K562 (cell line): ENCODE measurements at regions not wholly inside any gene's neighbourhood (a gene's known extent, or its start where the extent isn't known, plus 50 kb on each side); places are given as distances from the start of the nearest gene placed in this dataset.

Source experiments
- CBX8 ChIP-seq: fragments of 200-600 bp; sonication (generic); IDR thresholded peaks from 2 replicates; pipeline ENCODE4 v1.6.1; 2012; ENCODE audit warnings: borderline replicate concordance, mixed run types, low read depth, mild to moderate bottlenecking, moderate library complexity, mixed read lengths, low read length, control low read depth, inconsistent platforms; ENCODE audit not compliant: poor library complexity, severe bottlenecking; ENCODE audit errors: extremely low read depth
- GTF2F1 ChIP-seq: IDR thresholded peaks from 2 replicates; pipeline ENCODE4 v1.6.1; 2011; ENCODE audit warnings: low read depth, low read length, improper control_type of control experiment
- HIVEP1 ChIP-seq: fragments of 250-450 bp; sonication (Bioruptor Pico); IDR thresholded peaks from 2 replicates; pipeline ENCODE4 v1.4.0; 2020; ENCODE audit warnings: mild to moderate bottlenecking
- NR2F6 ChIP-seq: fragments of 450-650 bp; formaldehyde crosslinking; IDR thresholded peaks from 2 replicates; pipeline ENCODE4 v1.4.0; 2020; ENCODE audit warnings: mild to moderate bottlenecking
- TBP ChIP-seq: optimal IDR thresholded peaks from 2 replicates; pipeline ENCODE3; 2011; ENCODE audit warnings: low read depth, low read length, improper control_type of control experiment
- ZKSCAN8 ChIP-seq: fragments of 200-800 bp; sonication (Bioruptor generic); IDR thresholded peaks from 2 replicates; pipeline ENCODE4 v1.6.1; 2016; ENCODE audit warnings: missing genetic modification characterization, missing compliant biosample characterization
- ZNF224 ChIP-seq: sonication (generic); formaldehyde crosslinking; IDR thresholded peaks from 2 replicates; pipeline ENCODE4 v1.8.0; 2022; ENCODE audit warnings: mild to moderate bottlenecking, missing genetic modification reagents
- TF ChIP-seq, protein P1 (sequence below): fragments of 450-650 bp; IDR thresholded peaks from 2 replicates; pipeline ENCODE4 v1.6.1; 2016; ENCODE audit warnings: mild to moderate bottlenecking, moderate library complexity
- TF ChIP-seq, protein P2 (sequence below), 3 experiments: fragments of 200-800 bp in 1 of 3; fragments of 250-450 bp in 1 of 3; fragments of 450-650 bp in 1 of 3; sonication (Bioruptor Pico) in 1 of 3; sonication (Bioruptor generic) in 1 of 3; formaldehyde crosslinking in 1 of 3; IDR thresholded peaks; 2 replicates each; pipeline versions ENCODE4 v1.6.1 to v1.8.0; 2016 to 2022; ENCODE audit warnings: mild to moderate bottlenecking in 2 of 3, missing genetic modification characterization in 2 of 3, missing compliant biosample characterization in 1 of 3, moderate library complexity in 1 of 3
- TF ChIP-seq, protein P3 (sequence below): fragments of 250-450 bp; sonication (Bioruptor Pico); IDR thresholded peaks from 2 replicates; pipeline ENCODE4 v1.5.0; 2021

DNA sequence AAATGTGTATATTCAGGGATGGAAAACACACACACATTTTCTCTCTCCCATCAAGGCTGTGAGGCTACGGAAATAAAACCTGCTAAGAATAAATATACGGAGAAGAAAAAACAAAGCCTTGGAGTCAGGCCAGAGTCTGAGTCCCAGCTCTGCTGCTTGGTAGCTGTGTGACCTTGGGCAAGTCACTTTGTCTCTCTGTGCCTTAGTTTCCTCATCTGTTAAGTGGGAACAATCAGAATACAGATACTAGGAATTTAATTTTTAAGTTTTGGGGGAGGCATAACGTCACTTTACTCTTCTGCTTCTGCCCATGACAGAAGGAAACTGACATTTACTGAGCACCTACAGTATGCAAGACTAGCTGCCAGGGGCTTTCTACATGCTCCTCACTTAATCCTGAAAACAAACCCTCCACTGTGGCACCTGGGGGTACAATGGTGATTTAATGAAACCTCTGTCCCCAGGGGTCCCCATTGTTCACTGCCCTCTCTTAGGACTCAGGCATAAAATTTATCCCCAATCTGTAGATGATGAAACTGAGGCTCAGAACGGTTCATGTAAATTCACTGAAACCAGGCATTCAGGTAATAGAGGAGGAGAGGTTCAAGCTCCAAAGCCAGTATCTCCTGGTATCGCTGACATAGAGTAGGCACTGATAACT is 131.9 kb upstream of the SERPIND1 start (continued):
- TF ChIP-seq, protein P1, sequence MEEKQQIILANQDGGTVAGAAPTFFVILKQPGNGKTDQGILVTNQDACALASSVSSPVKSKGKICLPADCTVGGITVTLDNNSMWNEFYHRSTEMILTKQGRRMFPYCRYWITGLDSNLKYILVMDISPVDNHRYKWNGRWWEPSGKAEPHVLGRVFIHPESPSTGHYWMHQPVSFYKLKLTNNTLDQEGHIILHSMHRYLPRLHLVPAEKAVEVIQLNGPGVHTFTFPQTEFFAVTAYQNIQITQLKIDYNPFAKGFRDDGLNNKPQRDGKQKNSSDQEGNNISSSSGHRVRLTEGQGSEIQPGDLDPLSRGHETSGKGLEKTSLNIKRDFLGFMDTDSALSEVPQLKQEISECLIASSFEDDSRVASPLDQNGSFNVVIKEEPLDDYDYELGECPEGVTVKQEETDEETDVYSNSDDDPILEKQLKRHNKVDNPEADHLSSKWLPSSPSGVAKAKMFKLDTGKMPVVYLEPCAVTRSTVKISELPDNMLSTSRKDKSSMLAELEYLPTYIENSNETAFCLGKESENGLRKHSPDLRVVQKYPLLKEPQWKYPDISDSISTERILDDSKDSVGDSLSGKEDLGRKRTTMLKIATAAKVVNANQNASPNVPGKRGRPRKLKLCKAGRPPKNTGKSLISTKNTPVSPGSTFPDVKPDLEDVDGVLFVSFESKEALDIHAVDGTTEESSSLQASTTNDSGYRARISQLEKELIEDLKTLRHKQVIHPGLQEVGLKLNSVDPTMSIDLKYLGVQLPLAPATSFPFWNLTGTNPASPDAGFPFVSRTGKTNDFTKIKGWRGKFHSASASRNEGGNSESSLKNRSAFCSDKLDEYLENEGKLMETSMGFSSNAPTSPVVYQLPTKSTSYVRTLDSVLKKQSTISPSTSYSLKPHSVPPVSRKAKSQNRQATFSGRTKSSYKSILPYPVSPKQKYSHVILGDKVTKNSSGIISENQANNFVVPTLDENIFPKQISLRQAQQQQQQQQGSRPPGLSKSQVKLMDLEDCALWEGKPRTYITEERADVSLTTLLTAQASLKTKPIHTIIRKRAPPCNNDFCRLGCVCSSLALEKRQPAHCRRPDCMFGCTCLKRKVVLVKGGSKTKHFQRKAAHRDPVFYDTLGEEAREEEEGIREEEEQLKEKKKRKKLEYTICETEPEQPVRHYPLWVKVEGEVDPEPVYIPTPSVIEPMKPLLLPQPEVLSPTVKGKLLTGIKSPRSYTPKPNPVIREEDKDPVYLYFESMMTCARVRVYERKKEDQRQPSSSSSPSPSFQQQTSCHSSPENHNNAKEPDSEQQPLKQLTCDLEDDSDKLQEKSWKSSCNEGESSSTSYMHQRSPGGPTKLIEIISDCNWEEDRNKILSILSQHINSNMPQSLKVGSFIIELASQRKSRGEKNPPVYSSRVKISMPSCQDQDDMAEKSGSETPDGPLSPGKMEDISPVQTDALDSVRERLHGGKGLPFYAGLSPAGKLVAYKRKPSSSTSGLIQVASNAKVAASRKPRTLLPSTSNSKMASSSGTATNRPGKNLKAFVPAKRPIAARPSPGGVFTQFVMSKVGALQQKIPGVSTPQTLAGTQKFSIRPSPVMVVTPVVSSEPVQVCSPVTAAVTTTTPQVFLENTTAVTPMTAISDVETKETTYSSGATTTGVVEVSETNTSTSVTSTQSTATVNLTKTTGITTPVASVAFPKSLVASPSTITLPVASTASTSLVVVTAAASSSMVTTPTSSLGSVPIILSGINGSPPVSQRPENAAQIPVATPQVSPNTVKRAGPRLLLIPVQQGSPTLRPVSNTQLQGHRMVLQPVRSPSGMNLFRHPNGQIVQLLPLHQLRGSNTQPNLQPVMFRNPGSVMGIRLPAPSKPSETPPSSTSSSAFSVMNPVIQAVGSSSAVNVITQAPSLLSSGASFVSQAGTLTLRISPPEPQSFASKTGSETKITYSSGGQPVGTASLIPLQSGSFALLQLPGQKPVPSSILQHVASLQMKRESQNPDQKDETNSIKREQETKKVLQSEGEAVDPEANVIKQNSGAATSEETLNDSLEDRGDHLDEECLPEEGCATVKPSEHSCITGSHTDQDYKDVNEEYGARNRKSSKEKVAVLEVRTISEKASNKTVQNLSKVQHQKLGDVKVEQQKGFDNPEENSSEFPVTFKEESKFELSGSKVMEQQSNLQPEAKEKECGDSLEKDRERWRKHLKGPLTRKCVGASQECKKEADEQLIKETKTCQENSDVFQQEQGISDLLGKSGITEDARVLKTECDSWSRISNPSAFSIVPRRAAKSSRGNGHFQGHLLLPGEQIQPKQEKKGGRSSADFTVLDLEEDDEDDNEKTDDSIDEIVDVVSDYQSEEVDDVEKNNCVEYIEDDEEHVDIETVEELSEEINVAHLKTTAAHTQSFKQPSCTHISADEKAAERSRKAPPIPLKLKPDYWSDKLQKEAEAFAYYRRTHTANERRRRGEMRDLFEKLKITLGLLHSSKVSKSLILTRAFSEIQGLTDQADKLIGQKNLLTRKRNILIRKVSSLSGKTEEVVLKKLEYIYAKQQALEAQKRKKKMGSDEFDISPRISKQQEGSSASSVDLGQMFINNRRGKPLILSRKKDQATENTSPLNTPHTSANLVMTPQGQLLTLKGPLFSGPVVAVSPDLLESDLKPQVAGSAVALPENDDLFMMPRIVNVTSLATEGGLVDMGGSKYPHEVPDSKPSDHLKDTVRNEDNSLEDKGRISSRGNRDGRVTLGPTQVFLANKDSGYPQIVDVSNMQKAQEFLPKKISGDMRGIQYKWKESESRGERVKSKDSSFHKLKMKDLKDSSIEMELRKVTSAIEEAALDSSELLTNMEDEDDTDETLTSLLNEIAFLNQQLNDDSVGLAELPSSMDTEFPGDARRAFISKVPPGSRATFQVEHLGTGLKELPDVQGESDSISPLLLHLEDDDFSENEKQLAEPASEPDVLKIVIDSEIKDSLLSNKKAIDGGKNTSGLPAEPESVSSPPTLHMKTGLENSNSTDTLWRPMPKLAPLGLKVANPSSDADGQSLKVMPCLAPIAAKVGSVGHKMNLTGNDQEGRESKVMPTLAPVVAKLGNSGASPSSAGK, result no peak
- TF ChIP-seq ZKSCAN8 (CRISPR knock-in tag) (peak; percentile 80; the same call in 1 of the 2 replicates), TBP (no peak), ZNF224 (CRISPR knock-in tag) (no peak), NR2F6 (CRISPR knock-in tag) (0 out of 2 replicates have a peak, but pooled peaks have one; percentile 61), GTF2F1 (no peak), CBX8 (no peak), HIVEP1 (CRISPR knock-in tag) (0 out of 2 replicates have a peak, but pooled peaks have one; percentile 54)
- TF ChIP-seq, protein P2, sequence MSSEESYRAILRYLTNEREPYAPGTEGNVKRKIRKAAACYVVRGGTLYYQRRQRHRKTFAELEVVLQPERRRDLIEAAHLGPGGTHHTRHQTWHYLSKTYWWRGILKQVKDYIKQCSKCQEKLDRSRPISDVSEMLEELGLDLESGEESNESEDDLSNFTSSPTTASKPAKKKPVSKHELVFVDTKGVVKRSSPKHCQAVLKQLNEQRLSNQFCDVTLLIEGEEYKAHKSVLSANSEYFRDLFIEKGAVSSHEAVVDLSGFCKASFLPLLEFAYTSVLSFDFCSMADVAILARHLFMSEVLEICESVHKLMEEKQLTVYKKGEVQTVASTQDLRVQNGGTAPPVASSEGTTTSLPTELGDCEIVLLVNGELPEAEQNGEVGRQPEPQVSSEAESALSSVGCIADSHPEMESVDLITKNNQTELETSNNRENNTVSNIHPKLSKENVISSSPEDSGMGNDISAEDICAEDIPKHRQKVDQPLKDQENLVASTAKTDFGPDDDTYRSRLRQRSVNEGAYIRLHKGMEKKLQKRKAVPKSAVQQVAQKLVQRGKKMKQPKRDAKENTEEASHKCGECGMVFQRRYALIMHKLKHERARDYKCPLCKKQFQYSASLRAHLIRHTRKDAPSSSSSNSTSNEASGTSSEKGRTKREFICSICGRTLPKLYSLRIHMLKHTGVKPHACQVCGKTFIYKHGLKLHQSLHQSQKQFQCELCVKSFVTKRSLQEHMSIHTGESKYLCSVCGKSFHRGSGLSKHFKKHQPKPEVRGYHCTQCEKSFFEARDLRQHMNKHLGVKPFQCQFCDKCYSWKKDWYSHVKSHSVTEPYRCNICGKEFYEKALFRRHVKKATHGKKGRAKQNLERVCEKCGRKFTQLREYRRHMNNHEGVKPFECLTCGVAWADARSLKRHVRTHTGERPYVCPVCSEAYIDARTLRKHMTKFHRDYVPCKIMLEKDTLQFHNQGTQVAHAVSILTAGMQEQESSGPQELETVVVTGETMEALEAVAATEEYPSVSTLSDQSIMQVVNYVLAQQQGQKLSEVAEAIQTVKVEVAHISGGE (CRISPR knock-in tag; IDR thresholded peaks at IDR 0.05), result peak in 1 of 3 experiments; percentile 38; a peak in 1 of 6 replicates
- TF ChIP-seq, protein P3, sequence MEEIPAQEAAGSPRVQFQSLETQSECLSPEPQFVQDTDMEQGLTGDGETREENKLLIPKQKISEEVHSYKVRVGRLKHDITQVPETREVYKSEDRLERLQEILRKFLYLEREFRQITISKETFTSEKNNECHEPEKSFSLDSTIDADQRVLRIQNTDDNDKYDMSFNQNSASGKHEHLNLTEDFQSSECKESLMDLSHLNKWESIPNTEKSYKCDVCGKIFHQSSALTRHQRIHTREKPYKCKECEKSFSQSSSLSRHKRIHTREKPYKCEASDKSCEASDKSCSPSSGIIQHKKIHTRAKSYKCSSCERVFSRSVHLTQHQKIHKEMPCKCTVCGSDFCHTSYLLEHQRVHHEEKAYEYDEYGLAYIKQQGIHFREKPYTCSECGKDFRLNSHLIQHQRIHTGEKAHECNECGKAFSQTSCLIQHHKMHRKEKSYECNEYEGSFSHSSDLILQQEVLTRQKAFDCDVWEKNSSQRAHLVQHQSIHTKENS (CRISPR knock-in tag), result no peak
